Activated CD4-positive, alpha-beta T cell treated with anti-CD3 and anti-CD28 coated beads, Interleukin-2, amount 50 U/mL, for 16 hours (primary cell): ENCODE measurements at regions not wholly inside any gene's neighbourhood (a gene's known extent, or its start where the extent isn't known, plus 50 kb on each side); places are given as distances from the start of the nearest gene placed in this dataset.

ENCODE experiments used
- DNase-seq: peaks from one replicate; pipeline ENCODE4 v3.0.0-alpha.2; 2020

DNA sequence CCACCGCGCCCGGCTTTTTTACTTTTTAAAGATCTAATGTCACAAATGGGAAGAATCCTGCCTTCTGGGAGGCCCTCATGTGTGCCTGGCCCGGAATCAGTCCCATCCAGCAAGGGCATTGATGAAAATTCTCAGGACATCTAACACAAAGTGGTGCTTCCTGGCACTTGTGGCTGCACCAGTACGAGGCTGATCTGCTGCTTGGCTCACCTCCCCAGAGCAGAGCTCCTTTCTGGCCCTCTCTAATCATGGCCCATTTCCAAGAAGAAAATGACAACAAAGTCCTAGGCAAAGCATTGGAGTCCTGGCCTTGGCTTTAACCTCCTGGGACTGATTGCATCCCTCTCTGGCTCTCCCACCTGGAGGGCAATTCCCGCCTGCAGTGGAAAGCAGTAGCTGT lies 50.7 kb upstream of the SIAH1 start:
- no peak for DNase-seq

DNA sequence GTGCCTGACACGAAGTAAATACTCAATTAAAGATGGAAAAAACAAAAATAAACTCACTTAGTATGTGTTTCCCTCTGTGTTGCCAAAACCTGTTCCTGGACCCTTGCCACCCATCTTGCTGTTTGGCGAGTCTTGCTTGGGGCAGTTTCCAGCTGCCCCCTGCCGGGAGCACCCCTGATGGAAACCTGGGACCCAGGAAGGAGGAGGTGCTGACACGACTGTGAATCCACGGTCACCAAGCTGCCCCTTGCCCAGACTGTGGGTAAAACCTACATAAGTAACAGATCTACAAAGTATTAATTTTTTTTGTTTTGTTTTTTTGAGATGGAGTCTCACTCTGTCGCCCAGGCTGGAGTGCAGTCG lies 50.1 kb upstream of the SIAH1 start:
- no peak for DNase-seq
